HEK293 (cell line): ENCODE measurements at regions not wholly inside any gene's neighbourhood (a gene's known extent, or its start where the extent isn't known, plus 50 kb on each side); places are given as distances from the start of the nearest gene placed in this dataset.

Experiments
- CTCF ChIA-PET: fragments of 350-600 bp; formaldehyde crosslinking; extraction: SDS; loops from one replicate; lab custom pipeline; 2021; ENCODE audit warnings: antibody characterized with exemption; lab: Yijun Ruan, JAX
- POLR2A ChIA-PET: fragments of 300-600 bp; formaldehyde crosslinking; extraction: SDS; loops from one replicate; lab custom pipeline; 2020; ENCODE audit warnings: antibody characterized with exemption, inconsistent platforms; lab: Yijun Ruan, JAX
- H3K27ac ChIP-seq: fragments of 200-500 bp; sonication (Bioruptor generic); 2 replicates; pipeline ENCODE4 v1.5.1; 2014; ENCODE audit warnings: low read depth, low read length, control low read depth, inconsistent platforms; ENCODE audit errors: extremely low read depth
- H3K36me3 ChIP-seq, 2 experiments: fragments of 200-500 bp in 1 of 2; sonication (Bioruptor generic) in 1 of 2; 1 replicate in 1 of 2; 2 replicates in 1 of 2; pipeline ENCODE4 v1.5.1; 2014 to 2017; ENCODE audit warnings: inconsistent platforms in 2 of 2, low read length in 2 of 2; ENCODE audit not compliant: control insufficient read depth in 2 of 2, insufficient read depth in 1 of 2
- H3K4me1 ChIP-seq: fragments of 200-500 bp; sonication (Bioruptor generic); 2 replicates; pipeline ENCODE4 v1.5.1; 2014; ENCODE audit warnings: mild to moderate bottlenecking, low read length, inconsistent platforms; ENCODE audit not compliant: control insufficient read depth, insufficient read depth
- H3K4me3 ChIP-seq: 2 replicates; pipeline ENCODE4 v1.5.1; 2011; ENCODE audit warnings: low read depth, mild to moderate bottlenecking, control low read depth, low read length, moderate library complexity
- H3K9me3 ChIP-seq: fragments of 200-500 bp; sonication (Bioruptor generic); 2 replicates; pipeline ENCODE4 v1.5.1; 2014; ENCODE audit warnings: low read depth, low read length, inconsistent platforms; ENCODE audit not compliant: control insufficient read depth, insufficient read depth
- GLI4 ChIP-seq: fragments of 450-650 bp; formaldehyde crosslinking; IDR thresholded peaks from 2 replicates; pipeline ENCODE4 v1.5.1; 2016; ENCODE audit warnings: missing biosample characterization, missing genetic modification characterization
- OVOL3 ChIP-seq: fragments of 450-650 bp; formaldehyde crosslinking; IDR thresholded peaks from 2 replicates; pipeline ENCODE4 v1.5.1; 2016; ENCODE audit warnings: missing biosample characterization, missing genetic modification characterization
- ZEB2 ChIP-seq: fragments of 450-650 bp; formaldehyde crosslinking; IDR thresholded peaks from 2 replicates; pipeline ENCODE4 v1.5.1; 2016; ENCODE audit warnings: missing biosample characterization, missing genetic modification characterization
- ZNF302 ChIP-seq: fragments of 450-650 bp; formaldehyde crosslinking; IDR thresholded peaks from 2 replicates; pipeline ENCODE4 v1.5.1; 2016; ENCODE audit warnings: missing biosample characterization, missing genetic modification characterization, low read depth
- ZNF341 ChIP-seq: fragments of 450-650 bp; formaldehyde crosslinking; IDR thresholded peaks from 2 replicates; pipeline ENCODE4; 2016; ENCODE audit warnings: low read depth, missing biosample characterization, missing genetic modification characterization
- ZNF394 ChIP-seq: fragments of 450-650 bp; formaldehyde crosslinking; IDR thresholded peaks from 2 replicates; pipeline ENCODE4 v1.5.1; 2016; ENCODE audit warnings: missing biosample characterization, missing genetic modification characterization, mild to moderate bottlenecking, moderate library complexity, borderline replicate concordance
- ZNF600 ChIP-seq: fragments of 450-650 bp; formaldehyde crosslinking; IDR thresholded peaks from 2 replicates; pipeline ENCODE4 v1.5.1; 2016; ENCODE audit warnings: missing biosample characterization, missing genetic modification characterization
- ZNF624 ChIP-seq: fragments of 450-650 bp; formaldehyde crosslinking; IDR thresholded peaks from 2 replicates; pipeline ENCODE4 v1.5.1; 2017; ENCODE audit warnings: missing biosample characterization, missing genetic modification characterization
- ZNF76 ChIP-seq: fragments of 450-650 bp; formaldehyde crosslinking; IDR thresholded peaks from 2 replicates; pipeline ENCODE4; 2016; ENCODE audit warnings: low read depth, missing biosample characterization, missing genetic modification characterization, borderline replicate concordance
- TF ChIP-seq, protein P1 (sequence below): fragments of 450-650 bp; formaldehyde crosslinking; IDR thresholded peaks from 2 replicates; pipeline ENCODE4 v1.5.1; 2016; ENCODE audit warnings: missing biosample characterization, missing genetic modification characterization, borderline replicate concordance
- TF ChIP-seq, protein P2 (sequence below): fragments of 450-650 bp; formaldehyde crosslinking; IDR thresholded peaks from 2 replicates; pipeline ENCODE4 v1.5.0; 2017; ENCODE audit warnings: missing biosample characterization, missing genetic modification characterization, borderline replicate concordance
- TF ChIP-seq, protein P3 (sequence below): fragments of 450-650 bp; formaldehyde crosslinking; IDR thresholded peaks from 2 replicates; pipeline ENCODE4 v1.5.1; 2016; ENCODE audit warnings: missing biosample characterization, missing genetic modification characterization
- TF ChIP-seq, protein P4 (sequence below): fragments of 450-650 bp; formaldehyde crosslinking; IDR thresholded peaks from 2 replicates; pipeline ENCODE4 v1.5.1; 2016; ENCODE audit warnings: missing biosample characterization, missing genetic modification characterization

DNA sequence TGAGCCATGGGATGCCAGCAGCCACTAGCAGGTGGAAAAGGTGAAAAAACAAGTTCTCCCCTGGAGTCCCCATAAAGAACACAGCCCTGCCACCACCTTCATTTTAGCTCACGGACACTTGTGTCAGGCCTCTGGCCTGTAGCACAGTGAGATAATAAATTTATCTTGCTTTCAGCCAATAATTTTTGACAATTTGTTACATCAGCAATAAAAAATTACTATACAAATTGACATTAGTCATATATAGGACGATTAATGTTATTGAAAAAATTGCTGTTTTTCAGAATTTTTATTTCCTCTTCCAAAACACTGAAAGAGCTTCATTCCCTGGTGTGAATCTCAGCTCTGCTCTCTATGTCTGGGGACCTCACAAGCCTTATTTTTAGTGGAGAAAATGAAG is 152.9 kb upstream of the ETV3 start (continued):
- TF ChIP-seq, protein P1, sequence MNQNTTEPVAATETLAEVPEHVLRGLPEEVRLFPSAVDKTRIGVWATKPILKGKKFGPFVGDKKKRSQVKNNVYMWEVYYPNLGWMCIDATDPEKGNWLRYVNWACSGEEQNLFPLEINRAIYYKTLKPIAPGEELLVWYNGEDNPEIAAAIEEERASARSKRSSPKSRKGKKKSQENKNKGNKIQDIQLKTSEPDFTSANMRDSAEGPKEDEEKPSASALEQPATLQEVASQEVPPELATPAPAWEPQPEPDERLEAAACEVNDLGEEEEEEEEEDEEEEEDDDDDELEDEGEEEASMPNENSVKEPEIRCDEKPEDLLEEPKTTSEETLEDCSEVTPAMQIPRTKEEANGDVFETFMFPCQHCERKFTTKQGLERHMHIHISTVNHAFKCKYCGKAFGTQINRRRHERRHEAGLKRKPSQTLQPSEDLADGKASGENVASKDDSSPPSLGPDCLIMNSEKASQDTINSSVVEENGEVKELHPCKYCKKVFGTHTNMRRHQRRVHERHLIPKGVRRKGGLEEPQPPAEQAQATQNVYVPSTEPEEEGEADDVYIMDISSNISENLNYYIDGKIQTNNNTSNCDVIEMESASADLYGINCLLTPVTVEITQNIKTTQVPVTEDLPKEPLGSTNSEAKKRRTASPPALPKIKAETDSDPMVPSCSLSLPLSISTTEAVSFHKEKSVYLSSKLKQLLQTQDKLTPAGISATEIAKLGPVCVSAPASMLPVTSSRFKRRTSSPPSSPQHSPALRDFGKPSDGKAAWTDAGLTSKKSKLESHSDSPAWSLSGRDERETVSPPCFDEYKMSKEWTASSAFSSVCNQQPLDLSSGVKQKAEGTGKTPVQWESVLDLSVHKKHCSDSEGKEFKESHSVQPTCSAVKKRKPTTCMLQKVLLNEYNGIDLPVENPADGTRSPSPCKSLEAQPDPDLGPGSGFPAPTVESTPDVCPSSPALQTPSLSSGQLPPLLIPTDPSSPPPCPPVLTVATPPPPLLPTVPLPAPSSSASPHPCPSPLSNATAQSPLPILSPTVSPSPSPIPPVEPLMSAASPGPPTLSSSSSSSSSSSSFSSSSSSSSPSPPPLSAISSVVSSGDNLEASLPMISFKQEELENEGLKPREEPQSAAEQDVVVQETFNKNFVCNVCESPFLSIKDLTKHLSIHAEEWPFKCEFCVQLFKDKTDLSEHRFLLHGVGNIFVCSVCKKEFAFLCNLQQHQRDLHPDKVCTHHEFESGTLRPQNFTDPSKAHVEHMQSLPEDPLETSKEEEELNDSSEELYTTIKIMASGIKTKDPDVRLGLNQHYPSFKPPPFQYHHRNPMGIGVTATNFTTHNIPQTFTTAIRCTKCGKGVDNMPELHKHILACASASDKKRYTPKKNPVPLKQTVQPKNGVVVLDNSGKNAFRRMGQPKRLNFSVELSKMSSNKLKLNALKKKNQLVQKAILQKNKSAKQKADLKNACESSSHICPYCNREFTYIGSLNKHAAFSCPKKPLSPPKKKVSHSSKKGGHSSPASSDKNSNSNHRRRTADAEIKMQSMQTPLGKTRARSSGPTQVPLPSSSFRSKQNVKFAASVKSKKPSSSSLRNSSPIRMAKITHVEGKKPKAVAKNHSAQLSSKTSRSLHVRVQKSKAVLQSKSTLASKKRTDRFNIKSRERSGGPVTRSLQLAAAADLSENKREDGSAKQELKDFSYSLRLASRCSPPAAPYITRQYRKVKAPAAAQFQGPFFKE (tag by site-specific recombination) = no peak

DNA sequence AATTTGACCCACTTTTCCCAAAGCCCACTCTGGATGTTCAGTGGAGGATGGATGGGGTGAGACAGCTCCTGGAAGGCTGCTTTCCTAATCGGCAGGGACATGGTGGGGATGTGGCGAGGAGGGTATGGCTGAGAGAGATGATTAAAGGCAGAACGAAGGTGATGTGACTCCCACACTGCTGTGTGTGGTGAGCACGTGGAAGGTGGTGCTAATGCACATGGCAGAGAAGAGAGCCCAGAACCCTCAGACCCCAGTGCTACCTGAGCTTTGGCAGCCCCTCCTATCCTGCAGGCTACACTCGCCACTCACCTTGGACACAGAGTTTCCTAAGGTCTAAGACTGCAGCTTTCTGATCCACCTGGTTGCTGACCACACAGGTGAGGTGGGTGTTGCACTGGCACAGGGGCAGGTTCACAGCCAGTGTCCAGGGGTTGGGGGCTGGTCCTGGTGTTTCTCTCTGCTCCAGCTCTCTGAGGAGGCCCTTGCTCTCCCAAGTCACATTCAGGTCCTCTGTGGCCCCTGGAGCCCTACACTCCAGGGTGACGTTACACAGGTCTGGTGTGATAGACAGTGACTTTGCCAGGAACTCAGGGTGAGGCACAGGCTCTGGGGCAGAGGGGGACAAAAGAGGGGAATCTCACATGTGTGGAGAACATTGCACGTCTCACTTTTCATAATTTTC is 151.4 kb upstream of the ETV3 start:
- CTCF ChIA-PET = interaction anchor here (0.6 kb wide), 1 partner anchor 481 kb away, joined by 3 read pairs; no protein-coding TSS in a partner anchor
- TF ChIP-seq OVOL3 (tag by site-specific recombination) (no peak), ZNF624 (tag by site-specific recombination) (no peak), ZNF341 (no peak), GLI4 (tag by site-specific recombination) (no peak), ZNF302 (tag by site-specific recombination) (no peak), ZNF76 (tag by site-specific recombination) (no peak), ZNF394 (no peak), ZNF600 (tag by site-specific recombination) (no peak)
- TF ChIP-seq, protein P2, sequence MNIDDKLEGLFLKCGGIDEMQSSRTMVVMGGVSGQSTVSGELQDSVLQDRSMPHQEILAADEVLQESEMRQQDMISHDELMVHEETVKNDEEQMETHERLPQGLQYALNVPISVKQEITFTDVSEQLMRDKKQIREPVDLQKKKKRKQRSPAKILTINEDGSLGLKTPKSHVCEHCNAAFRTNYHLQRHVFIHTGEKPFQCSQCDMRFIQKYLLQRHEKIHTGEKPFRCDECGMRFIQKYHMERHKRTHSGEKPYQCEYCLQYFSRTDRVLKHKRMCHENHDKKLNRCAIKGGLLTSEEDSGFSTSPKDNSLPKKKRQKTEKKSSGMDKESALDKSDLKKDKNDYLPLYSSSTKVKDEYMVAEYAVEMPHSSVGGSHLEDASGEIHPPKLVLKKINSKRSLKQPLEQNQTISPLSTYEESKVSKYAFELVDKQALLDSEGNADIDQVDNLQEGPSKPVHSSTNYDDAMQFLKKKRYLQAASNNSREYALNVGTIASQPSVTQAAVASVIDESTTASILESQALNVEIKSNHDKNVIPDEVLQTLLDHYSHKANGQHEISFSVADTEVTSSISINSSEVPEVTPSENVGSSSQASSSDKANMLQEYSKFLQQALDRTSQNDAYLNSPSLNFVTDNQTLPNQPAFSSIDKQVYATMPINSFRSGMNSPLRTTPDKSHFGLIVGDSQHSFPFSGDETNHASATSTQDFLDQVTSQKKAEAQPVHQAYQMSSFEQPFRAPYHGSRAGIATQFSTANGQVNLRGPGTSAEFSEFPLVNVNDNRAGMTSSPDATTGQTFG (tag by site-specific recombination) = no peak

DNA sequence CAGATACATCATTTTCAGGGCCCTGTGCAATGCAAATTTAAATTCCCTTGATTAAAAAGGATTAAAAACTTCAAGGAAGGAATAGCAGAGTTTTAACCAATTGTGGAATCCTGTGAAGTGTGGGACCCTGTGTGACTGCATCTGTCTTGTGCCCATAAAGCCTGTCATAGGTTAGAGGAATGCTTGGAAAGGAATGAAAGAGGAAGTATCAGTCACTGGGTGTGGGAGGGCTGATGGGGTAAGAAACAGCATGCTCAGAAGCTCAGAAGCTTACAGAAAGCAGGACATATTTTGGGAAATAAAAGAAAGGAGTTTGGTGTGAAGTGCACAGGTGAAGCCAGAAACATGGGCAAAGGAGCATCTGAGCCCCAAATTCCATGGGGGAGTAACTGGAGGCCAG is 150.8 kb upstream of the ETV3 start:
- no peaks in the 10 kb centered on the region for H3K36me3 ChIP-seq
- no peaks in the 10 kb centered on the region for H3K9me3 ChIP-seq
- TF ChIP-seq, protein P3, sequence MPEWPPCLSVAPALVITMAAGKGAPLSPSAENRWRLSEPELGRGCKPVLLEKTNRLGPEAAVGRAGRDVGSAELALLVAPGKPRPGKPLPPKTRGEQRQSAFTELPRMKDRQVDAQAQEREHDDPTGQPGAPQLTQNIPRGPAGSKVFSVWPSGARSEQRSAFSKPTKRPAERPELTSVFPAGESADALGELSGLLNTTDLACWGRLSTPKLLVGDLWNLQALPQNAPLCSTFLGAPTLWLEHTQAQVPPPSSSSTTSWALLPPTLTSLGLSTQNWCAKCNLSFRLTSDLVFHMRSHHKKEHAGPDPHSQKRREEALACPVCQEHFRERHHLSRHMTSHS (tag by site-specific recombination) = no peak
- TF ChIP-seq, protein P4, sequence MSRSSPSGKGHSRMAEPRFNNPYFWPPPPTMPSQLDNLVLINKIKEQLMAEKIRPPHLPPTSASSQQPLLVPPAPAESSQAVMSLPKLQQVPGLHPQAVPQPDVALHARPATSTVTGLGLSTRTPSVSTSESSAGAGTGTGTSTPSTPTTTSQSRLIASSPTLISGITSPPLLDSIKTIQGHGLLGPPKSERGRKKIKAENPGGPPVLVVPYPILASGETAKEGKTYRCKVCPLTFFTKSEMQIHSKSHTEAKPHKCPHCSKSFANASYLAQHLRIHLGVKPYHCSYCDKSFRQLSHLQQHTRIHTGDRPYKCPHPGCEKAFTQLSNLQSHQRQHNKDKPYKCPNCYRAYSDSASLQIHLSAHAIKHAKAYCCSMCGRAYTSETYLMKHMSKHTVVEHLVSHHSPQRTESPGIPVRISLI = no peak
- TF ChIP-seq ZEB2 (tag by site-specific recombination) = no peak
- no peak overlapping the region for H3K4me3 ChIP-seq
- POLR2A ChIA-PET = no interaction called here
- no peaks in the 10 kb centered on the region for H3K4me1 ChIP-seq
- CTCF ChIA-PET = no interaction called here
- no peak overlapping the region for H3K27ac ChIP-seq

More for the DNA sequence above, 151.4 kb upstream of the ETV3 start:
- Histone ChIP-seq H3K4me3 (no peak overlapping the region), H3K9me3 (no peaks in the 10 kb centered on the region), H3K36me3 (no peaks in the 10 kb centered on the region), H3K4me1 (no peaks in the 10 kb centered on the region), H3K27ac (no peak overlapping the region)
- POLR2A ChIA-PET = no interaction called here
